GM23248 (cell line): ENCODE measurements at regions not wholly inside any gene's neighbourhood (a gene's known extent, or its start where the extent isn't known, plus 50 kb on each side); places are given as distances from the start of the nearest gene placed in this dataset.

Experiments
- EZH2 ChIP-seq: fragments of 200-600 bp; sonication (generic); IDR thresholded peaks from 2 replicates; pipeline ENCODE4 v1.6.1; 2018; ENCODE audit warnings: antibody characterized with exemption, mild to moderate bottlenecking; ENCODE audit not compliant: insufficient read depth, poor library complexity, severe bottlenecking
- EZH2phosphoT487 ChIP-seq: fragments of 200-600 bp; sonication (generic); IDR thresholded peaks from 2 replicates; pipeline ENCODE4 v1.6.1; 2018; ENCODE audit warnings: antibody characterized with exemption, moderate library complexity, mild to moderate bottlenecking, low read depth; ENCODE audit not compliant: insufficient read depth

DNA sequence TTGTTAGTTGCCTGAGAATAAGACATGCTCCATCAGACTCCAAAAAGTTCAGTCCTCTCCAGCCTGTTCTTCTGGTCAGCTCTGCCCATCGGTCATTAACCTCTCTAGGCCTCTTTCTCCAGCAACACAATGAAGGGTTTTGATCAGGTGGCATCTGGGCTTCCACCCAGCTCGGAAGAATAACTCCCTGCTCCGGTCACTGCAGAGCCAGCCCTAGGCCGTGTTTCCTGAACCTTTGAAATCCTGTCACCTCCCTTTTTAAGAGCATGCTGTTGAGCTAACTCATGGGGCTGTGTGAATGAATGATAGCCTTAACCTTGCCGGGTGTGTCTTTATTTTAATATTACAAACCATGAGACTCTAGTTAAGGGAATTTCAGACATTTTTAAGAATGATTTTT is 117.1 kb downstream of the GXYLT1 start:
- TF ChIP-seq EZH2: no peak
- TF ChIP-seq EZH2phosphoT487: no peak
